GM13977 (cell line): ENCODE measurements at regions not wholly inside any gene's neighbourhood (a gene's known extent, or its start where the extent isn't known, plus 50 kb on each side); places are given as distances from the start of the nearest gene placed in this dataset.

ENCODE experiments used
- DNase-seq: peaks from one replicate; pipeline ENCODE4 v3.0.0; 2012; ENCODE audit warnings: low spot score
- CTCF ChIP-seq: IDR thresholded peaks from 2 replicates; pipeline ENCODE4 v1.5.1; 2012; ENCODE audit warnings: mild to moderate bottlenecking, control low read depth; ENCODE audit not compliant: insufficient read depth; ENCODE audit errors: extremely low read depth, missing control alignments
- in situ Hi-C: fragments of 300-500 bp; cut with MboI; formaldehyde crosslinking; loops from one replicate; pipeline ENCODE4 v1.12.0; 2022; ENCODE audit warnings: low sequenced_read_pairs, low pct_unique_long_range_greater_than_20kb, mixed read lengths, inconsistent platforms; ENCODE audit not compliant: unreplicated experiment

- in situ Hi-C loops: no loop called here
- DNase-seq: no peak
- TF ChIP-seq CTCF: no peak
These were observed 1448.3 kb downstream of the BRD1 start for GRCh38 chr22:48379371-48379770.

DNA sequence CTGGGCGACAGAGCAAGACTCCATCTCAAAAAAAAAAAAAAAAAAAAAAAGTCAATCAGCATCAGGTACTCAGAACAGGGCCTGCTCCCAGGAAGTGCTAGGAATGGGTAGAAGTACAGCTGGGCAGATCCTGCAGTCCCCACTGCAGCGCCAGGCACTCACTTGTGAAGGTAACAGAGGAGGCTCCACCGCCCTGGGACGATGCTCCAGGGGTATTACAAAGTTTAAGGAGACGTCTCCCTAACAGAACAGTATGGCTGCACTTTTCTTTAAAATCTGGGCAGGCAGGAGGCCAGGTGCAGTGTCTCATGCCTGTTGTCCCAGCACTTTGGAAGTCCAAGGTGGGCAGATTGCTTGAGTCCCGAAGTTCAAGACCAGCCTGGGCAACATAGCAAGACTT, 1449.0 kb downstream of the BRD1 start:
- no peak for DNase-seq
- in situ Hi-C loops: no loop called here
- no peak for TF ChIP-seq CTCF

DNA sequence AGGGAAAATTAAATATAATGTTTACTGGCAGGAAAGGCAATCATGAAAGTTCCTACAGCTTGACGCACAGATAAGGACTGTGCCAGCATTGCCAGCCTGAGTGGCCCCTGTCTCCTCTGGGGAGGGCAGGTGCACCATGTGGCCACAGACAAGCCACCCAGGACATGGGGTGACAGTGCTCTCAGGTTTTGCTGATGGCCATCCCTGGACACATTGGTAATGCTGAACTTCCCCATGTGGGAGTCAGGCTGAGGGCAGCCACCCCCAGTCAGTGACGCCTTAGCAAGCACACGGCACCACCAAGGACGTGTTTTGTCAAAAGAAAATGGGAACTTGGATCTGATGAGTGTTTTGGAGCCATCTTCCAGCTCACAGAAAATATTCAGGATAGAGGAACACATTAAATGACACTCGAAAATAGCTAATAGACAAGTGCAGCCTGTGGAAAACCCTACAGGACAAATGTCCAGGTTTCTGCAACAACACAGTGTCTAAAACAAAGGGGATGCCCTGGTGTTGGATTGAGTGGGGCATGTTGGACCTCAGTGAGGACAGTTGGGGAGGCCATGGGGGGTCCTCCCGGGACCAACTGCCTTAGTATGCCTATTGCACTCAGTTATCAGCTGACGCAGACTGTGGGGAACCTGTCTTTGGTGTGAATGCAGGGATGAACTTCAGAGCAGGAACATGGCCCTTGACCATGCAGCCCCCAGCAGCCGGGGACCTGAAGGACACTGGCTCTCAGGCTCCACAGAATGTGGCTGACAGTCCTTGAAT, 1450.5 kb downstream of the BRD1 start:
- DNase-seq: no peak
- no peak for TF ChIP-seq CTCF
- in situ Hi-C loops: no loop called here

DNA sequence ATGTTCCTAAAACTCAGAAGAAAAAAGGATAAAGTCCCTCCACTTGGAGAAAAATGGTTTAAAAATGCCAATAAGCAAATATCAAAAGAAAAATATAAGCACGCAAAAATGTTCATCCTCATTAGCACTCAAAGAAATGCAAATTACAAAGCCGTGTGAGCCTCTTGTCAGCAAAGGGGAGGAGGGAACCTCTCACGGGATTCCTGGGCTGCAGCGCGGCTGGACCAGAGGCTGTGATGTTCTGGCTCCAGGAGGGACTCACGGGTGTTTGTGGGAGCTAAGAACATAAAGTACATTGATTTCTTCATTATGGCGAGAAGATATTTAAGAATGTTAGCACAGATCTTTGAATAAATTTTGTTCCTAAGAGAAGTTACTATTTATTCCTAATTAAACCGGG, 1451.2 kb downstream of the BRD1 start:
- in situ Hi-C loops: no loop called here
- no peak for DNase-seq
- TF ChIP-seq CTCF: no peak

GRCh38 chr22:48373626-48374173, 1454.0 kb downstream of the BRD1 start:
- in situ Hi-C loops: no loop called here

DNA sequence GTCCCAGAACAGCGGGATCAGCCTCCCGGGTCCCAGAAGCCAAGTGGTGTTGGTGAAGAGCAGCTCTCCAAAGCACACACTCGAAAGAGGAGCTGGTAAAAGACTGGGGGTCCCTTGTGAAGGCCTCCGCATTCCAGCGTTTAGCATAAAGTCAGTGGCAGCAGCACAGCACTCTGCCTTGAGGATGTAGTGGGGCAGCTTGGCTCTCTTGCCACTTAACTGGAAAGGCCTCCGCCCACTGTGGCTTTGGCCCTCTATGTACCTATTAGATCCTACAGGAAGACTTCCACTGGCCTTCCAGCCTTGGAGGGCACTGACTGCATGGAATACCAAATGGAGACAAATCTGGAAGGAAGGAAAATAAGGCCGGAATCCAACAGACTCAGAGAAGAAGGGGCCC, 1455.3 kb downstream of the BRD1 start:
- DNase-seq: no peak
- TF ChIP-seq CTCF: no peak
- in situ Hi-C loops: no loop called here

More at GRCh38 chr22:48373626-48374173, 1454.0 kb downstream of the BRD1 start:
- TF ChIP-seq CTCF: no peak
- no peak for DNase-seq

GRCh38 chr22:48371391-48371790, 1456.3 kb downstream of the BRD1 start:
- no peak for DNase-seq
- in situ Hi-C loops: no loop called here
- TF ChIP-seq CTCF: no peak
